PFSK-1 (cell line): ENCODE measurements at regions not wholly inside any gene's neighbourhood (a gene's known extent, or its start where the extent isn't known, plus 50 kb on each side); places are given as distances from the start of the nearest gene placed in this dataset.

Experiments
- FOXP2 ChIP-seq: optimal IDR thresholded peaks from 2 replicates; pipeline ENCODE3; 2011; ENCODE audit warnings: borderline replicate concordance, control low read depth, inconsistent platforms; ENCODE audit not compliant: insufficient read depth; ENCODE audit errors: extremely low read length, extremely low read depth
- POLR2AphosphoS5 ChIP-seq: IDR thresholded peaks from 2 replicates; pipeline ENCODE4 v1.6.1; 2012; ENCODE audit warnings: low read depth, mild to moderate bottlenecking, control low read depth, low read length, moderate library complexity
- REST ChIP-seq, 2 experiments: IDR thresholded peaks; 2 replicates each; pipeline versions ENCODE4 v1.6.1 to v1.8.0; 2011 to 2012; ENCODE audit warnings: low read depth in 2 of 2, low read length in 2 of 2, control low read depth in 1 of 2, inconsistent platforms in 1 of 2, mild to moderate bottlenecking in 1 of 2, moderate library complexity in 1 of 2; ENCODE audit not compliant: insufficient read depth in 1 of 2
- TAF1 ChIP-seq: IDR thresholded peaks from 2 replicates; pipeline ENCODE4 v1.6.1; 2012; ENCODE audit warnings: low read length, control low read depth, borderline replicate concordance; ENCODE audit not compliant: insufficient read depth

- TF ChIP-seq REST (IDR thresholded peaks at IDR 0.05; ENCODE audit: insufficient read depth in 1 of 2, low read depth in 2 of 2, low read length in 2 of 2) (no peak), POLR2AphosphoS5 (no peak), FOXP2 (no peak), TAF1 (no peak)
Observed at GRCh38 chr4:136441629-136442282, 1090.5 kb downstream of the PCDH18 start.
